ENCODE measurements at regions not wholly inside any gene's neighbourhood (a gene's known extent, or its start where the extent isn't known, plus 50 kb on each side); places are given as distances from the start of the nearest gene placed in this dataset.

DNA sequence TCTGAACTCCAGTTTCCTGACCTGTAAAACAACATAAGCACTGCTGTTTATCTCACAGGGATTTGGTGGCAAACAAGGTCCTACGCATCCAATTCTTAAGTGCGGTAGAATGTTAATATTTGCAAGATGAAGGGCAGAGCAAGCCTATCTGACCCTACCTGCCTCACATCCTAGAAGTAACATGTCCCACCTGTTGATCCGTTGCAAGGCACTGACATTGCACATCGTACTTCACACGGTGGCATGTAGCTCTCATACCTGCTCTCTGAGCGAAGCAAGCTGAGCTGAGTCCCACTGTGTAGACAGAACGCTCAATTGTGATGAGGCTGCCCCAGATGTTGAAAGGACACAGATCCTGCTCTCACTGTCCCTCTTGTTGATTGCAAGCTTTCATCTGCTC, 154.7 kb upstream of the PDE10A start:
- TF ChIP-seq POLR2A (IDR thresholded peaks at IDR 0.05) = no peak
- TF ChIP-seq, protein P1, sequence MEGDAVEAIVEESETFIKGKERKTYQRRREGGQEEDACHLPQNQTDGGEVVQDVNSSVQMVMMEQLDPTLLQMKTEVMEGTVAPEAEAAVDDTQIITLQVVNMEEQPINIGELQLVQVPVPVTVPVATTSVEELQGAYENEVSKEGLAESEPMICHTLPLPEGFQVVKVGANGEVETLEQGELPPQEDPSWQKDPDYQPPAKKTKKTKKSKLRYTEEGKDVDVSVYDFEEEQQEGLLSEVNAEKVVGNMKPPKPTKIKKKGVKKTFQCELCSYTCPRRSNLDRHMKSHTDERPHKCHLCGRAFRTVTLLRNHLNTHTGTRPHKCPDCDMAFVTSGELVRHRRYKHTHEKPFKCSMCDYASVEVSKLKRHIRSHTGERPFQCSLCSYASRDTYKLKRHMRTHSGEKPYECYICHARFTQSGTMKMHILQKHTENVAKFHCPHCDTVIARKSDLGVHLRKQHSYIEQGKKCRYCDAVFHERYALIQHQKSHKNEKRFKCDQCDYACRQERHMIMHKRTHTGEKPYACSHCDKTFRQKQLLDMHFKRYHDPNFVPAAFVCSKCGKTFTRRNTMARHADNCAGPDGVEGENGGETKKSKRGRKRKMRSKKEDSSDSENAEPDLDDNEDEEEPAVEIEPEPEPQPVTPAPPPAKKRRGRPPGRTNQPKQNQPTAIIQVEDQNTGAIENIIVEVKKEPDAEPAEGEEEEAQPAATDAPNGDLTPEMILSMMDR (IDR thresholded peaks at IDR 0.05) = no peak

Measured in lower leg skin (tissue), 3 donors.